ENCODE measurements at regions not wholly inside any gene's neighbourhood (a gene's known extent, or its start where the extent isn't known, plus 50 kb on each side); places are given as distances from the start of the nearest gene placed in this dataset.

DNA sequence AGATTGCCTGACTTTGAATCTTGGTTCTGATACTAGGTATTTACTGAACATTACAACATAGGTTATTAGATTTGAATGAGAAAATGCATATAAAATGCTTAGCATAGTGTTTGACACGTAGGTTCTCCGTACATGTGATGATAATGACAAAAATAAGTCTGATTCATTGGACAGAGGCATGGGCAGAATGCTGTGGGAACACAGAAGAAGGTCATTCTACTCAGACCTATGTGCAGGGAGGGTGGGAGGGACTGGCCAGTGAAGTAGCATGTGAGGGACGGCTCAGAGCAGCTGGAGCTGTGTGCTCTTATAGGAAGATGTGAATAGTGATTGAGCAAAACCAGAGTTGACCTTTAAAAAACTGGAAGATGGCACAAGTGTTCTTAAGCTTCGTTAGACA lies 256.8 kb upstream of the RAG2 start:
- TF ChIP-seq POLR2A (IDR thresholded peaks at IDR 0.05) (no peak), POLR2AphosphoS5 (IDR thresholded peaks at IDR 0.05) (no peak), EP300 (IDR thresholded peaks at IDR 0.05) (no peak)
- TF ChIP-seq, protein P1, sequence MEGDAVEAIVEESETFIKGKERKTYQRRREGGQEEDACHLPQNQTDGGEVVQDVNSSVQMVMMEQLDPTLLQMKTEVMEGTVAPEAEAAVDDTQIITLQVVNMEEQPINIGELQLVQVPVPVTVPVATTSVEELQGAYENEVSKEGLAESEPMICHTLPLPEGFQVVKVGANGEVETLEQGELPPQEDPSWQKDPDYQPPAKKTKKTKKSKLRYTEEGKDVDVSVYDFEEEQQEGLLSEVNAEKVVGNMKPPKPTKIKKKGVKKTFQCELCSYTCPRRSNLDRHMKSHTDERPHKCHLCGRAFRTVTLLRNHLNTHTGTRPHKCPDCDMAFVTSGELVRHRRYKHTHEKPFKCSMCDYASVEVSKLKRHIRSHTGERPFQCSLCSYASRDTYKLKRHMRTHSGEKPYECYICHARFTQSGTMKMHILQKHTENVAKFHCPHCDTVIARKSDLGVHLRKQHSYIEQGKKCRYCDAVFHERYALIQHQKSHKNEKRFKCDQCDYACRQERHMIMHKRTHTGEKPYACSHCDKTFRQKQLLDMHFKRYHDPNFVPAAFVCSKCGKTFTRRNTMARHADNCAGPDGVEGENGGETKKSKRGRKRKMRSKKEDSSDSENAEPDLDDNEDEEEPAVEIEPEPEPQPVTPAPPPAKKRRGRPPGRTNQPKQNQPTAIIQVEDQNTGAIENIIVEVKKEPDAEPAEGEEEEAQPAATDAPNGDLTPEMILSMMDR (IDR thresholded peaks at IDR 0.05) = no peak

Data from stomach (tissue), 4 donors.